ENCODE measurements at regions not wholly inside any gene's neighbourhood (a gene's known extent, or its start where the extent isn't known, plus 50 kb on each side); places are given as distances from the start of the nearest gene placed in this dataset.

- TF ChIP-seq, protein P1, sequence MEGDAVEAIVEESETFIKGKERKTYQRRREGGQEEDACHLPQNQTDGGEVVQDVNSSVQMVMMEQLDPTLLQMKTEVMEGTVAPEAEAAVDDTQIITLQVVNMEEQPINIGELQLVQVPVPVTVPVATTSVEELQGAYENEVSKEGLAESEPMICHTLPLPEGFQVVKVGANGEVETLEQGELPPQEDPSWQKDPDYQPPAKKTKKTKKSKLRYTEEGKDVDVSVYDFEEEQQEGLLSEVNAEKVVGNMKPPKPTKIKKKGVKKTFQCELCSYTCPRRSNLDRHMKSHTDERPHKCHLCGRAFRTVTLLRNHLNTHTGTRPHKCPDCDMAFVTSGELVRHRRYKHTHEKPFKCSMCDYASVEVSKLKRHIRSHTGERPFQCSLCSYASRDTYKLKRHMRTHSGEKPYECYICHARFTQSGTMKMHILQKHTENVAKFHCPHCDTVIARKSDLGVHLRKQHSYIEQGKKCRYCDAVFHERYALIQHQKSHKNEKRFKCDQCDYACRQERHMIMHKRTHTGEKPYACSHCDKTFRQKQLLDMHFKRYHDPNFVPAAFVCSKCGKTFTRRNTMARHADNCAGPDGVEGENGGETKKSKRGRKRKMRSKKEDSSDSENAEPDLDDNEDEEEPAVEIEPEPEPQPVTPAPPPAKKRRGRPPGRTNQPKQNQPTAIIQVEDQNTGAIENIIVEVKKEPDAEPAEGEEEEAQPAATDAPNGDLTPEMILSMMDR (IDR thresholded peaks at IDR 0.05) = no peak
- TF ChIP-seq POLR2A (IDR thresholded peaks at IDR 0.05) (no peak), POLR2AphosphoS5 (IDR thresholded peaks at IDR 0.05; ENCODE audit: insufficient read depth in 1 of 2, low read depth in 1 of 2) (no peak)
Observed at GRCh38 chr9:113738893-113739604, 137.1 kb upstream of the ZNF618 start.
